GM12891 (cell line): ENCODE measurements at regions not wholly inside any gene's neighbourhood (a gene's known extent, or its start where the extent isn't known, plus 50 kb on each side); places are given as distances from the start of the nearest gene placed in this dataset.

Source experiments
- DNase-seq: peaks from one replicate; pipeline ENCODE4 v3.0.0; 2011; ENCODE audit warnings: low spot score; ENCODE audit not compliant: insufficient read length
- FAIRE-seq: peaks from 2 replicates; lab custom pipeline; 2011; peaks lifted over from hg19 to GRCh38; lab: Jason Lieb, UNC
- PAX5 ChIP-seq: IDR thresholded peaks from 2 replicates; pipeline ENCODE4 v1.6.1; 2011; ENCODE audit warnings: low read length, moderate library complexity, mild to moderate bottlenecking; ENCODE audit not compliant: insufficient read depth, severe bottlenecking
- POLR2A ChIP-seq: IDR thresholded peaks from 2 replicates; pipeline ENCODE4 v1.6.1; 2011; ENCODE audit warnings: low read depth, low read length, control low read depth
- POLR2AphosphoS5 ChIP-seq: IDR thresholded peaks from 2 replicates; pipeline ENCODE4 v1.6.1; 2011; ENCODE audit warnings: low read depth, low read length, control low read depth
- POU2F2 ChIP-seq: IDR thresholded peaks from 2 replicates; pipeline ENCODE4 v1.6.1; 2011; ENCODE audit warnings: low read depth, mild to moderate bottlenecking, control low read depth, low read length, moderate library complexity
- SPI1 ChIP-seq: IDR thresholded peaks from 2 replicates; pipeline ENCODE4 v1.6.1; 2011; ENCODE audit warnings: low read depth, low read length, control low read depth
- TAF1 ChIP-seq: IDR thresholded peaks from 2 replicates; pipeline ENCODE4 v1.6.1; 2011; ENCODE audit warnings: low read depth, low read length, control low read depth

- TF ChIP-seq PAX5, result no peak
- FAIRE-seq (no peak), DNase-seq (no peak)
These were observed 503.2 kb upstream of the B3GAT1 start for GRCh38 chr11:134915212-134915611.

- no peak for DNase-seq
- TF ChIP-seq POLR2AphosphoS5, result no peak
- TF ChIP-seq POU2F2, result no peak
- TF ChIP-seq POLR2A, result no peak
- TF ChIP-seq PAX5, result no peak
- TF ChIP-seq SPI1, result no peak
- TF ChIP-seq TAF1, result no peak
- no peak for FAIRE-seq
These were observed 502.1 kb upstream of the B3GAT1 start for GRCh38 chr11:134913999-134914590.

GRCh38 chr11:134913391-134913790 lies 501.3 kb upstream of the B3GAT1 start:
- FAIRE-seq (no peak), DNase-seq (no peak)
- TF ChIP-seq POLR2AphosphoS5, result no peak
- no peak for TF ChIP-seq PAX5
- no peak for TF ChIP-seq POLR2A
- no peak for TF ChIP-seq POU2F2
- TF ChIP-seq TAF1, result no peak
- no peak for TF ChIP-seq SPI1

- no peak for TF ChIP-seq TAF1
- TF ChIP-seq SPI1, result no peak
- TF ChIP-seq PAX5, result no peak
- TF ChIP-seq POU2F2, result no peak
- TF ChIP-seq POLR2A, result no peak
- TF ChIP-seq POLR2AphosphoS5, result no peak
- no peak for FAIRE-seq
- no peak for DNase-seq
These were observed 499.6 kb upstream of the B3GAT1 start for GRCh38 chr11:134911514-134912180.

- FAIRE-seq, result no peak
- TF ChIP-seq PAX5 (no peak), TAF1 (no peak), SPI1 (no peak)
- no peak for DNase-seq
These were observed 496.5 kb upstream of the B3GAT1 start for GRCh38 chr11:134908583-134908982.

GRCh38 chr11:134907636-134908035 lies 495.6 kb upstream of the B3GAT1 start:
- no peak for TF ChIP-seq PAX5
- TF ChIP-seq TAF1, result no peak
- TF ChIP-seq POLR2A, result no peak
- no peak for TF ChIP-seq SPI1
- TF ChIP-seq POU2F2, result no peak
- TF ChIP-seq POLR2AphosphoS5, result no peak
- FAIRE-seq, result no peak
- DNase-seq, result no peak

- DNase-seq (no peak), FAIRE-seq (no peak)
- TF ChIP-seq TAF1, result no peak
- TF ChIP-seq POLR2AphosphoS5, result no peak
- no peak for TF ChIP-seq POLR2A
- TF ChIP-seq PAX5, result no peak
These were observed 494.4 kb upstream of the B3GAT1 start for GRCh38 chr11:134906356-134906955.

GRCh38 chr11:134905928-134906327 lies 493.9 kb upstream of the B3GAT1 start:
- no peak for DNase-seq
- FAIRE-seq, result no peak
- no peak for TF ChIP-seq POLR2AphosphoS5
- no peak for TF ChIP-seq TAF1
- TF ChIP-seq SPI1, result no peak
- no peak for TF ChIP-seq POU2F2
- no peak for TF ChIP-seq POLR2A
- no peak for TF ChIP-seq PAX5

GRCh38 chr11:134905517-134905916 lies 493.5 kb upstream of the B3GAT1 start:
- FAIRE-seq, result no peak
- DNase-seq, result no peak
- TF ChIP-seq POLR2AphosphoS5, result no peak
- no peak for TF ChIP-seq SPI1
- no peak for TF ChIP-seq TAF1
- TF ChIP-seq POU2F2, result no peak
- no peak for TF ChIP-seq PAX5
